GM23248 (cell line): ENCODE measurements at regions not wholly inside any gene's neighbourhood (a gene's known extent, or its start where the extent isn't known, plus 50 kb on each side); places are given as distances from the start of the nearest gene placed in this dataset.

ENCODE experiments used
- DNase-seq: peaks from one replicate; pipeline ENCODE4 v3.0.0-alpha.2; 2015
- H2AFZ ChIP-seq: fragments of 200-600 bp; sonication (generic); 2 replicates; pipeline ENCODE4 v1.6.1; 2016; ENCODE audit warnings: antibody characterized with exemption
- H3F3A ChIP-seq: fragments of 200-600 bp; sonication (generic); 2 replicates; pipeline ENCODE4 v1.6.1; 2016; ENCODE audit warnings: mild to moderate bottlenecking, antibody characterized with exemption, mixed run types; ENCODE audit not compliant: insufficient read depth
- H3K27ac ChIP-seq: fragments of 200-600 bp; sonication (generic); 2 replicates; pipeline ENCODE4 v1.5.1; 2016; ENCODE audit warnings: mild to moderate bottlenecking
- H3K27me3 ChIP-seq: fragments of 200-600 bp; sonication (generic); replicated peaks from 2 replicates; pipeline ENCODE4 v1.6.1; 2016; ENCODE audit warnings: mild to moderate bottlenecking; ENCODE audit not compliant: insufficient read depth
- H3K36me3 ChIP-seq: fragments of 200-600 bp; sonication (generic); 2 replicates; pipeline ENCODE4 v1.6.1; 2016; ENCODE audit warnings: low read depth, mild to moderate bottlenecking
- H3K4me1 ChIP-seq: fragments of 200-600 bp; sonication (generic); 2 replicates; pipeline ENCODE4 v1.6.1; 2016; ENCODE audit warnings: mild to moderate bottlenecking; ENCODE audit not compliant: insufficient read depth
- H3K4me2 ChIP-seq: fragments of 200-600 bp; sonication (generic); one replicate; pipeline ENCODE4 v1.6.1; 2016; ENCODE audit warnings: mild to moderate bottlenecking; ENCODE audit not compliant: unreplicated experiment
- H3K4me3 ChIP-seq: fragments of 200-600 bp; sonication (generic); 2 replicates; pipeline ENCODE4 v1.5.1; 2016; ENCODE audit warnings: mild to moderate bottlenecking
- H3K79me2 ChIP-seq: fragments of 200-600 bp; sonication (generic); 2 replicates; pipeline ENCODE4 v1.6.1; 2016; ENCODE audit warnings: mild to moderate bottlenecking; ENCODE audit not compliant: insufficient read depth
- H3K9ac ChIP-seq: fragments of 200-600 bp; sonication (generic); 2 replicates; pipeline ENCODE4 v1.6.1; 2016; ENCODE audit warnings: mild to moderate bottlenecking
- H3K9me2 ChIP-seq: fragments of 200-600 bp; sonication (generic); 2 replicates; pipeline ENCODE4 v1.6.1; 2016; ENCODE audit warnings: mixed run types, mild to moderate bottlenecking, moderate library complexity; ENCODE audit not compliant: insufficient read depth
- H3K9me3 ChIP-seq: fragments of 200-600 bp; sonication (generic); one replicate; pipeline ENCODE4 v1.6.1; 2017; ENCODE audit warnings: low read depth
- H4K20me1 ChIP-seq: fragments of 200-600 bp; sonication (generic); 2 replicates; pipeline ENCODE4 v1.6.0; 2016; ENCODE audit not compliant: insufficient read depth
- EZH2 ChIP-seq: fragments of 200-600 bp; sonication (generic); IDR thresholded peaks from 2 replicates; pipeline ENCODE4 v1.6.1; 2018; ENCODE audit warnings: antibody characterized with exemption, mild to moderate bottlenecking; ENCODE audit not compliant: insufficient read depth, poor library complexity, severe bottlenecking
- EZH2phosphoT487 ChIP-seq: fragments of 200-600 bp; sonication (generic); IDR thresholded peaks from 2 replicates; pipeline ENCODE4 v1.6.1; 2018; ENCODE audit warnings: antibody characterized with exemption, moderate library complexity, mild to moderate bottlenecking, low read depth; ENCODE audit not compliant: insufficient read depth
- WGBS, 2 experiments: methylation state at CpG; one replicate each; pipeline ENCODE4 v1.1.6; 2015 to 2017; ENCODE audit warnings: low lambda C conversion rate in 2 of 2, low coverage in 1 of 2; ENCODE audit errors: missing lambda C conversion rate in 2 of 2; 5-methylcytosine and 5-hydroxymethylcytosine counted together
- in situ Hi-C: fragments of 300-500 bp; cut with MboI; formaldehyde crosslinking; loops from 2 replicates; pipeline ENCODE4 v1.15.0; 2020

DNA sequence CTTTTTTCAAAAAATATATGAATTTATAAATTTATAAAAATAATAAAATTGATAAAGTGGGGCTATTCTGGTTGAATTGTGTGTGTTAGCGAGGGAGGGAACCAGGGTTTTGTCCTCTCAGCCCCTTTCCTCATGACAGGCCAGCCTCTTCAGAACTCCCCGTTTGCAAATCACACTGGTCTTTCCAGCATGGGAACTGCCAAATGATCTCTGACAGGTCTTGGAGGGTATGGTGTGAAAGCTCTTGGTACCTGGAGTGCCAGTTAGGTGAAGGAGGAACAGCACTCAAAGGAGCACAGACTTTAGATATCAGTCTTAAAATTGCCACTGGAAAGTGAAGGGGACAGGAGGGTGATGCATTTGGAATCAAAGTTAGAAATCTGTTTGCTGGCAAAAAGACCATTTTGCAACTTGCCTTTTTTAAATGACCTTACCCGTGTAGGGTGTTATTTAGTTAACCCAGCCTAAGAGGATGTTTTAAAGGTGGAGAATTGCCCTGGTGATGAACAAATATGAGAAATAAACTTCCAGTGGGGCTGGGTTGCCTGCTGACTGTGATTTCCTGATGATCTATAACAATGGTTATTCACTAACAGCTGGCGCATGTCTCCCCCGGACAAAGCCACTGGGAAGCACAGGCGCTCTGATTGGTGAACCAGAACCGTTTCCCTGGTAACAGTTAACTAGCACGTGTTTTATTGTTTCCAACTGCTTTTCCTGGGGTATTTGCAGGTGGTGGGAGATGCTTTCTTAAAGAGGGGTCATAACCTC lies 85.3 kb upstream of the EFEMP1 start:
- DNase-seq: peak; percentile 95
- Histone ChIP-seq H3K9me2 (no peaks in the 10 kb centered on the region), H3K36me3 (no peaks in the 10 kb centered on the region), H3K27ac (peak overlapping the region; percentile 84), H3K9me3 (no peaks in the 10 kb centered on the region), H3K4me3 (peak overlapping the region; percentile 35), H3K27me3 (no peaks in the 10 kb centered on the region), H3K79me2 (no peaks in the 10 kb centered on the region), H3K4me2 (peak overlapping the region; percentile 74), H4K20me1 (no peaks in the 10 kb centered on the region), H3K4me1 (peaks cover 17% of the 10 kb centered on the region), H2AFZ (peak overlapping the region; percentile 49), H3F3A (0 out of 2 replicates have a peak, but pooled peaks cover 4% of the 10 kb centered on the region), H3K9ac (peak overlapping the region; percentile 71)
- in situ Hi-C loops: no loop called here
- TF ChIP-seq EZH2phosphoT487 (no peak), EZH2 (no peak)
- WGBS, 2 experiments: 16% methylated on average over 8 of the region's 8 CpGs

DNA sequence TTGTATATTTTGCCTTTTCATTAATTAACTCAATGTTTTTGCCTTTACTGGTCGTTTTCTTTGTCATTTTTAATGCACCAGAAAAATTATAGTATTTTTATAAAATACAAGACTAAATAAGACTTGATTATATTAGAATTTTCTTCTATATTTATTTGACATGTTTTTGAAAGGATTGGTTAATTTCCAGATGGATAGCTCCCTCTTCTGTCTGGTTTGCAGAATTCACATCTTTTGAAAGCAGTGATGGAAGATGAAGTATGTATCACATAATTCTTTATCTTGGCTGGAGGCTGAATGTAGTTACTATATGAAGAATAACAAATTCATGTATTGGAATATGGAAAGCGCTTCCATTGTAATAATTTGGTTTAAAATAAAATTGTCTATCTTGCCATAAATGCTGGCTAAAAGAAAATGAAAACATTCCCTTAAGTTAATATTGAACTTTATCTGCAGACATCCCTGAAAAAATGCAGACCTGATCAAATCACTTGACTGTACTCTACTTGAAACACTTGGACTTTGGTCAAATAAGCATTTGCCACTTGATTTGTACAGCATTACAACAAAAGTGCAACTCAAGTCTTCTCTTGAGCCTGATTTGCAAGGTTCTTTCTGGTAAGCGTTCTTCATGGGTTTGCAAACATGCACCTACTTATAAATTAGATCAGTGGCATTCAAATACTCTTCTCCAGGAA lies 86.3 kb upstream of the EFEMP1 start:
- Histone ChIP-seq H3K4me1 (peaks cover 17% of the 10 kb centered on the region), H3K27me3 (no peaks in the 10 kb centered on the region), H3K9me2 (no peaks in the 10 kb centered on the region), H3K9ac (peak overlapping the region; percentile 71), H4K20me1 (no peaks in the 10 kb centered on the region), H3K9me3 (no peaks in the 10 kb centered on the region), H3K4me2 (peak overlapping the region; percentile 74), H3F3A (0 out of 2 replicates have a peak, but pooled peaks cover 4% of the 10 kb centered on the region), H3K4me3 (peak overlapping the region; percentile 35), H2AFZ (peak overlapping the region; percentile 49; the same call in 1 of the 2 replicates), H3K27ac (peak overlapping the region; percentile 84), H3K79me2 (no peaks in the 10 kb centered on the region), H3K36me3 (no peaks in the 10 kb centered on the region)
- no peak for TF ChIP-seq EZH2phosphoT487
- no peak for TF ChIP-seq EZH2
- peak; percentile 75 for DNase-seq
- 27 to 28% methylated on average over 3 of the region's 3 CpGs for WGBS, 2 experiments
- in situ Hi-C loops: loop anchor here (10.0 kb wide), 2 partner anchors 245 to 285 kb away; no protein-coding TSS in a partner anchor

DNA sequence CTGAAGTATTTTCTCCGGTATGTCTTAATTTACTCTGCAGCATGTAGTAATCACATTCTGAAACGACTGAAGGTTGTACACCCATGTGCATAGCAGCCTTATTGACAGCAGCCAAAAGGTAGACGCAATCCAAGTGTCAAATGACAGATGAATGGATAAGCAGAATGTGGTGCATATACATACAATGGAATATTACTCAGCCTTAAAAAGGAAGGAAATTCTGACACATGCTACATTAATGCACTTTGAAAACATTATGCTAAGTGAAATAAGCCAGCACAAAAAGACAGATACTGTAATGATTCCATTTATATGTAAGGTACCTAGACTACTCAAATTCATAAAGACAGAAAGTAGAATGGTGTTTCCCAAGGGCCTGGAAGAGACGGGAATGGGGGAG lies 88.0 kb upstream of the EFEMP1 start:
- peaks cover 17% of the 10 kb centered on the region for H3K4me1 ChIP-seq
- TF ChIP-seq EZH2 (no peak), EZH2phosphoT487 (no peak)
- DNase-seq: no peak
- no peak overlapping the region for H2AFZ ChIP-seq
- WGBS, 2 experiments: 77 to 82% methylated on average over 4 of the region's 4 CpGs
- no peaks in the 10 kb centered on the region for H3K79me2 ChIP-seq
- no peak overlapping the region for H3K4me2 ChIP-seq
- H3K9ac ChIP-seq: no peak overlapping the region
- no peaks in the 10 kb centered on the region for H3K9me2 ChIP-seq
- no peak overlapping the region for H3K27ac ChIP-seq
- no peaks in the 10 kb centered on the region for H3K27me3 ChIP-seq
- in situ Hi-C loops: loop anchor here (10.0 kb wide), 2 partner anchors 247 to 287 kb away; no protein-coding TSS in a partner anchor
- no peaks in the 10 kb centered on the region for H3K36me3 ChIP-seq
- H3K4me3 ChIP-seq: no peak overlapping the region
- no peaks in the 10 kb centered on the region for H4K20me1 ChIP-seq
- H3K9me3 ChIP-seq: no peaks in the 10 kb centered on the region
- 0 out of 2 replicates have a peak, but pooled peaks cover 4% of the 10 kb centered on the region for H3F3A ChIP-seq

DNA sequence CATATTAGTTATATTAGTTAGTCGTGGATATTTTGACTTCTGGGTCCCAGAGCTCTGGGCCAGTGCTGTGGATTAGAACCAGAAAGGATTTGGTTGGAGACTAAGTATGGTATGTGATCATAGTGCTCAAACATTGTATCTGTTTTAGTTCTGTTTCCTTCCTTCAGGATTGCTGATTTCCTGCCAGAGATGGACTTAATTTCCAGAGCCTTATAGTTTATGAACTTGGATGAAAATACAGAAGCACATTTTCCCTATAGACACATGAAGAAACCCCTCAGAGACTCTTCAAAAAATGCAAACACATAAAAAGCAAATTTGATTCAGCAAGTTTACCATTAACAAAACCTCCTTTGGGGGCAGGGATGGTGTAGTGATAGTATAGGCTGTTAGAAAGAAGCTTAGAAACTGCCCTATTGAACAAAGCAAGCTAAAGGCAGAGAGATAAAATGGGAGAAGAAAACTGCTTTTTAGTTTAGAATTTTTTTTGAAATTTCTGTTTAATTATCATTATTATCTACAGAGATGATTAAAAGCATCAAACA lies 88.7 kb upstream of the EFEMP1 start:
- Histone ChIP-seq H3K79me2 (no peaks in the 10 kb centered on the region), H3K27me3 (no peaks in the 10 kb centered on the region), H4K20me1 (no peaks in the 10 kb centered on the region), H3K9ac (no peak overlapping the region), H3K9me3 (no peaks in the 10 kb centered on the region), H3K9me2 (no peaks in the 10 kb centered on the region), H3K4me1 (peaks cover 17% of the 10 kb centered on the region), H3K36me3 (no peaks in the 10 kb centered on the region), H3K4me2 (no peak overlapping the region), H2AFZ (peak overlapping the region; percentile 23; the same call in 1 of the 2 replicates), H3K27ac (no peak overlapping the region), H3F3A (0 out of 2 replicates have a peak, but pooled peaks cover 4% of the 10 kb centered on the region), H3K4me3 (no peak overlapping the region)
- no peak for DNase-seq
- in situ Hi-C loops: loop anchor here (10.0 kb wide), 2 partner anchors 247 to 287 kb away; no protein-coding TSS in a partner anchor
- WGBS, 2 experiments: 11 to 14% methylated on average over 1 of the region's 1 CpG
- TF ChIP-seq EZH2: no peak
- TF ChIP-seq EZH2phosphoT487: no peak
